T-helper 2 cell treated with Interferon-gamma antibody and Interleukin-4, amounts not matched to agents 5 μg/mL and 100 μg/mL, for 36 hours (primary cell): ENCODE measurements at regions not wholly inside any gene's neighbourhood (a gene's known extent, or its start where the extent isn't known, plus 50 kb on each side); places are given as distances from the start of the nearest gene placed in this dataset.
"Not testable (repeated sequence)": the region's sequence is repeated elsewhere in the genome, so short reads cannot be mapped to it uniquely, and the experiment has no call there.

Source experiments
- DNase-seq: peaks from one replicate; pipeline ENCODE4 v3.0.0; 2021; ENCODE audit warnings: low spot score
- H3K27ac Mint-ChIP-seq: one replicate; pipeline ENCODE4 v1.8.0; 2021; ENCODE audit warnings: mild to moderate bottlenecking, mixed read lengths
- H3K27me3 Mint-ChIP-seq: one replicate; pipeline ENCODE4 v1.8.0; 2021; ENCODE audit warnings: low read depth, mixed read lengths
- H3K36me3 Mint-ChIP-seq: one replicate; pipeline ENCODE4 v1.8.0; 2021; ENCODE audit warnings: low read depth, mixed read lengths
- H3K4me1 Mint-ChIP-seq: one replicate; pipeline ENCODE4 v1.8.0; 2021; ENCODE audit warnings: low read depth, mixed read lengths
- H3K4me3 Mint-ChIP-seq: one replicate; pipeline ENCODE4 v1.8.0; 2022; ENCODE audit warnings: mild to moderate bottlenecking, moderate library complexity, mixed read lengths
- H3K9me3 Mint-ChIP-seq: one replicate; pipeline ENCODE4 v1.8.0; 2021; ENCODE audit warnings: mixed read lengths

- no peaks in the 10 kb centered on the region for H3K4me1 Mint-ChIP-seq
- H3K9me3 Mint-ChIP-seq: no peaks in the 10 kb centered on the region
- no peaks in the 10 kb centered on the region for H3K27me3 Mint-ChIP-seq
- H3K36me3 Mint-ChIP-seq: no peaks in the 10 kb centered on the region
- no peak overlapping the region for H3K4me3 Mint-ChIP-seq
- no peak overlapping the region for H3K27ac Mint-ChIP-seq
- no peak for DNase-seq
Observed at GRCh38 chr12:63508543-63508942, 159.8 kb downstream of the DPY19L2 start.

GRCh38 chr12:63499567-63499966 lies 168.7 kb downstream of the DPY19L2 start:
- no peaks in the 10 kb centered on the region for H3K36me3 Mint-ChIP-seq
- no peaks in the 10 kb centered on the region for H3K4me1 Mint-ChIP-seq

GRCh38 chr12:63498239-63498638 lies 170.1 kb downstream of the DPY19L2 start:
- H3K36me3 Mint-ChIP-seq: no peaks in the 10 kb centered on the region
- H3K27ac Mint-ChIP-seq: no peak overlapping the region
- no peak for DNase-seq
- no peaks in the 10 kb centered on the region for H3K27me3 Mint-ChIP-seq
- H3K9me3 Mint-ChIP-seq: peaks cover 4% of the 10 kb centered on the region
- no peaks in the 10 kb centered on the region for H3K4me1 Mint-ChIP-seq
- no peak overlapping the region for H3K4me3 Mint-ChIP-seq

More at GRCh38 chr12:63499567-63499966, 168.7 kb downstream of the DPY19L2 start:
- no peak for DNase-seq
- H3K4me3 Mint-ChIP-seq: no peak overlapping the region
- H3K9me3 Mint-ChIP-seq: peaks cover 4% of the 10 kb centered on the region
- H3K27me3 Mint-ChIP-seq: no peaks in the 10 kb centered on the region
- no peak overlapping the region for H3K27ac Mint-ChIP-seq

DNA sequence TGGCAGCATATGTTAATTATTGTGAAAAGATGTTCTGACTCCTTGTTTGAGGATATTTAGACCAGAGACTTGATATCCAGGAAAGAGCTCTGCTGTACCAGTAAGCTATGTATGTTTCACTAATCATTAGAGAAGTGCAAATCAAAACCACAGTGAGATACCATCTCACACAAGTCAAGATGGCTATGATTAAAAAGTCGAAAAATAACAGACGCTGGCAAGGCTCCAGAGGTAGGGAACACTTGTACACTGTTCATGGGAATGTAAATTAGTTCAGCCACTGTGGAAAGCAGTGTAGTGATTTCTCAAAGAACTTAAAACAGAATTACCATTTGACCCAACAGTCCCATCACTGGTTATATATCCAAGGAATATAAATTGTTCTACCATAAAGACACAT lies 171.6 kb downstream of the DPY19L2 start:
- no peak overlapping the region for H3K27ac Mint-ChIP-seq
- H3K9me3 Mint-ChIP-seq: peaks cover 4% of the 10 kb centered on the region
- no peaks in the 10 kb centered on the region for H3K27me3 Mint-ChIP-seq
- DNase-seq: no peak
- H3K36me3 Mint-ChIP-seq: no peaks in the 10 kb centered on the region
- no peak overlapping the region for H3K4me3 Mint-ChIP-seq
- no peaks in the 10 kb centered on the region for H3K4me1 Mint-ChIP-seq

GRCh38 chr12:63495974-63496373 lies 172.3 kb downstream of the DPY19L2 start:
- H3K27me3 Mint-ChIP-seq: no peaks in the 10 kb centered on the region
- no peaks in the 10 kb centered on the region for H3K4me1 Mint-ChIP-seq
- H3K27ac Mint-ChIP-seq: no peak overlapping the region
- H3K36me3 Mint-ChIP-seq: no peaks in the 10 kb centered on the region
- DNase-seq: no peak
- no peak overlapping the region for H3K4me3 Mint-ChIP-seq
- H3K9me3 Mint-ChIP-seq: peaks cover 4% of the 10 kb centered on the region

DNA sequence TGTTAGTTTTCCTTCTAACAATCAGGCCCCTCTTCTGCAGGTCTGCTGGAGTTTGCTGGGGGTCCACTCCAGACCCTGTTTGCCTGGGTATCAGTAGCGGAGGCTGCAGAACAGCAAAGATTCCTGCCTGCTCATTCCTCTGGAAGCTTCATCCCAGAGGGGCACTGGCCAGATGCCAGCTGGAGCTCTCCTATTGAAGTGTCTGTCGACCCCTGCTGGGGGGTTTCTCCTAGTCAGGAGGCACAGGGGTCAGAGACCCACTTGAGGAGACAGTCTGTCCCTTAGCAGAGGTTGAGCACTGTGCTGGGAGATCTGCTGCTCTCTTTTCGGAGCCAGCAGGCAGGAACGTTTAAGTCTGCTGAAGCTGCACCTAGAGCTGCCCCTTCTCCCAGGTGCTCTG lies 174.9 kb downstream of the DPY19L2 start:
- not testable (repeated sequence) for H3K27ac Mint-ChIP-seq, H3K36me3 Mint-ChIP-seq, H3K4me3 Mint-ChIP-seq, H3K4me1 Mint-ChIP-seq, H3K27me3 Mint-ChIP-seq, H3K9me3 Mint-ChIP-seq, DNase-seq

DNA sequence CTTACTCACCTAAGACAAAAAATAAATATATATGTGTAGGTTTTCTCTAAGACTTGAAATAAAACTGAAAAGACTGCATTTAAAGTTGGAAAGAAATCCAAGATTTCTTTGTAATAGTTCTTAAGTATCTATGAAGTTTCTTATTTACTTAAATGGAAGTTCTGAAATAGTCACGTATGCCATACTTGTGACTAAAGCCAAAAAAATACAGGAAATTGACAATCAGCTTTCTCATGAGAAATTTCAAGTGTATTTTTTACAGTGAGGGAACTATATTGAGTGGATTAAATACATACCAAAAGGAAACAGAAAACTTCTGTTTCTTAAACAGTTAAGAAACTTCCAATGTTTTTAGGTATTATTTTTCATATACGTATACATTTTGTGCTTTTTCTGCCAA lies 188.1 kb downstream of the DPY19L2 start:
- no peaks in the 10 kb centered on the region for H3K9me3 Mint-ChIP-seq
- no peaks in the 10 kb centered on the region for H3K27me3 Mint-ChIP-seq
- no peaks in the 10 kb centered on the region for H3K4me1 Mint-ChIP-seq
- no peak overlapping the region for H3K27ac Mint-ChIP-seq
- DNase-seq: no peak
- H3K36me3 Mint-ChIP-seq: no peaks in the 10 kb centered on the region
- no peak overlapping the region for H3K4me3 Mint-ChIP-seq

- Mint-ChIP-seq H3K4me3 (no peak overlapping the region), H3K9me3 (no peaks in the 10 kb centered on the region), H3K27me3 (no peaks in the 10 kb centered on the region), H3K27ac (no peak overlapping the region), H3K4me1 (no peaks in the 10 kb centered on the region), H3K36me3 (no peaks in the 10 kb centered on the region)
- DNase-seq: no peak
Observed at GRCh38 chr12:63470161-63470560, 198.1 kb downstream of the DPY19L2 start.

DNA sequence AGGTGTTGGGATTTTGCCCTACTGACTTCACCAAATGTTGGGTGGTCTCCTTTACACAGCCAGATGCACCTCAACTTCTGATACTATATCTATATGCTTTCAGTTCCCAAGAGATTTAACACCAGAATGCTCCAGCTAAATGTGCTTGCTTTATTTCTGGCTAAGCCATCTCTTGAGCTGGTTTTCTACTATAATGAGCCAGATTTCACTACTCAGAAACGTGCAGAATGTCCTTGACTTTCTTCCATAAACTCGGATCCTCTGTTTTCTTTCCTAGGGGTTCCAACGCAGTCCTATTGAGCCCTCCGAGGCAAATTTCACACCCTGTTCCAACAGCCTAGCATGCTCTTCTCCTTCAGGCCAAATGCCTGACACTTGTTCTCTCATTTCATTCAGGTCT lies 200.3 kb downstream of the DPY19L2 start:
- Mint-ChIP-seq H3K4me1 (no peaks in the 10 kb centered on the region), H3K4me3 (no peak overlapping the region), H3K36me3 (no peaks in the 10 kb centered on the region), H3K27me3 (no peaks in the 10 kb centered on the region), H3K9me3 (no peaks in the 10 kb centered on the region), H3K27ac (no peak overlapping the region)
- DNase-seq: no peak

- Mint-ChIP-seq H3K27ac (no peak overlapping the region), H3K27me3 (no peaks in the 10 kb centered on the region), H3K36me3 (no peaks in the 10 kb centered on the region), H3K4me3 (no peak overlapping the region), H3K4me1 (no peaks in the 10 kb centered on the region), H3K9me3 (no peaks in the 10 kb centered on the region)
- no peak for DNase-seq
Observed at GRCh38 chr12:63457857-63458256, 210.4 kb downstream of the DPY19L2 start.

GRCh38 chr12:63457428-63457827 lies 210.9 kb downstream of the DPY19L2 start:
- no peak overlapping the region for H3K4me3 Mint-ChIP-seq
- no peaks in the 10 kb centered on the region for H3K9me3 Mint-ChIP-seq
- DNase-seq: no peak
- no peaks in the 10 kb centered on the region for H3K36me3 Mint-ChIP-seq
- H3K4me1 Mint-ChIP-seq: no peaks in the 10 kb centered on the region
- no peak overlapping the region for H3K27ac Mint-ChIP-seq
- H3K27me3 Mint-ChIP-seq: no peaks in the 10 kb centered on the region

DNA sequence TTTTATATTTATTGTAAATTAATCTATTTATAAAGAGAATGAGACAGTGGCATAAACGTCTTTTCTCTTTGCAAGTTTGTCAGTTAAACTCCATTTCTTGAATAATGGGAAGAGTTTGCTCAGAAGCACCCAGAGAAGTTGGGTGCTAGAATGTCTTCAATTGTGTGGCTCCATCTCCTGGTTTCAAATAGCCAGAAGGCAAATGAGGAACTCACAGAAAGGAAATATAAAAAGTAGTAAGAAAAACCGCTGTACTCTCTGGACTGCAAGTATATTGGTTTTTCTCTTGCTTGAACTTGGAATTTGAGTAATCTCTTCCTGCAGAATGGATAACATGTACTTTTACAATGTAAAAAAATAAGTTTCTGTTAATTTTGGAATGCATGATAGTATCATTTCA lies 217.5 kb downstream of the DPY19L2 start:
- no peak for DNase-seq
- no peak overlapping the region for H3K4me3 Mint-ChIP-seq
- H3K36me3 Mint-ChIP-seq: no peaks in the 10 kb centered on the region
- H3K27ac Mint-ChIP-seq: no peak overlapping the region
- H3K27me3 Mint-ChIP-seq: no peaks in the 10 kb centered on the region
- no peaks in the 10 kb centered on the region for H3K4me1 Mint-ChIP-seq
- H3K9me3 Mint-ChIP-seq: no peaks in the 10 kb centered on the region

GRCh38 chr12:63450334-63450733 lies 218.0 kb downstream of the DPY19L2 start:
- Mint-ChIP-seq H3K27ac (no peak overlapping the region), H3K4me1 (no peaks in the 10 kb centered on the region), H3K27me3 (no peaks in the 10 kb centered on the region), H3K36me3 (no peaks in the 10 kb centered on the region), H3K4me3 (no peak overlapping the region), H3K9me3 (no peaks in the 10 kb centered on the region)
- no peak for DNase-seq

DNA sequence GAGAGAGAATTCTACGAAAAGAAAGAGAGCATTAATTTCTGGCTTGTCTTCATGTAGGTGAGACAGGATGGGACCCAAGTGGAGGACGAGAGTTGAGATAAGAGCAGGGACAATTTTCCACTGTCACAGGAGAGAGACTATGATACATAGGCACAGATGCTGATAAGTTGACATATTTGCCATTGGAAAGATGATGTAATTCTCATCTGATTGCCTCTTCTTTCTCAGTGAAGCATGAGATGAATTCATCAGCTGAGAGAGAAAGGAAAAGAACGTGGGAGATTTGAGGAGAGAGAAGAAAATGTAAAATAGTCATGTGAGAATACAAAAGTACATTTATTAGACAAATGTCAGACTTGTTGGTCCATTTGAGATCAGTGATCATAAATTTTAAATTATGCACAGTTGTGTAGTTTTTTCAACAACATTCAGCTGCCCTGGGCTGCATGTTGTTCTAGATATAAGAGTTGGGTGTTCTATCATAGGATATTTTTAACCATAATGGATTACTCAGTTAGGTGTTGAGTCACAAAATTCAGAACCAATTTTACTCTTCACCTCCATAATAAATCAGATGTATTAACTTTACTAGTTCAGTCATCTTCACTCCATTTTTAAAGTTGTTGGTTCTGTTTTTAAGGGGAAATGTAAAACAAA lies 222.9 kb downstream of the DPY19L2 start:
- Mint-ChIP-seq H3K36me3 (no peaks in the 10 kb centered on the region), H3K4me3 (no peak overlapping the region), H3K27me3 (no peaks in the 10 kb centered on the region), H3K27ac (no peak overlapping the region), H3K4me1 (no peaks in the 10 kb centered on the region), H3K9me3 (no peaks in the 10 kb centered on the region)
- no peak for DNase-seq

- H3K27ac Mint-ChIP-seq: no peak overlapping the region
- H3K9me3 Mint-ChIP-seq: no peaks in the 10 kb centered on the region
- no peak for DNase-seq
- no peaks in the 10 kb centered on the region for H3K4me1 Mint-ChIP-seq
- no peaks in the 10 kb centered on the region for H3K36me3 Mint-ChIP-seq
- H3K27me3 Mint-ChIP-seq: no peaks in the 10 kb centered on the region
- no peak overlapping the region for H3K4me3 Mint-ChIP-seq
Observed at GRCh38 chr12:63440048-63440447, 228.2 kb downstream of the DPY19L2 start.
